ENCODE measurements at regions not wholly inside any gene's neighbourhood (a gene's known extent, or its start where the extent isn't known, plus 50 kb on each side); places are given as distances from the start of the nearest gene placed in this dataset.

GRCh38 chr15:57821826-57822225 lies 115.3 kb downstream of the POLR2M start (continued):
- TF ChIP-seq CHD7 (IDR thresholded peaks at IDR 0.05; ENCODE audit: insufficient replicate concordance, low read length) (no peak), SRF (IDR thresholded peaks at IDR 0.05; ENCODE audit: low read depth, low read length) (no peak), USF2 (IDR thresholded peaks at IDR 0.05; ENCODE audit: low read length) (no peak), YY1 (IDR thresholded peaks at IDR 0.05; ENCODE audit: low read depth, low read length) (no peak), TCF12 (IDR thresholded peaks at IDR 0.05; ENCODE audit: low read depth, low read length) (no peak), POLR2AphosphoS5 (IDR thresholded peaks at IDR 0.05; ENCODE audit: low read depth, low read length) (no peak), FOSL1 (IDR thresholded peaks at IDR 0.05; ENCODE audit: insufficient read depth, low read depth, low read length) (no peak), GABPA (IDR thresholded peaks at IDR 0.05; ENCODE audit: borderline replicate concordance, insufficient read depth, low read length) (no peak)

Measured in H1 (cell line).